Caco-2 (cell line): ENCODE measurements at regions not wholly inside any gene's neighbourhood (a gene's known extent, or its start where the extent isn't known, plus 50 kb on each side); places are given as distances from the start of the nearest gene placed in this dataset.

Experiments
- BruUV-seq: library from RNA; stranded (reverse); fragments of 400-500 nt; replicated peaks from 2 replicates; lab custom pipeline; 2021; lab: Mats Ljungman, UMichigan
- CTCF ChIA-PET: fragments of 300-600 bp; sonication (Branson Sonifier 250); formaldehyde crosslinking; loops from one replicate; lab custom pipeline; 2022; ENCODE audit warnings: antibody characterized with exemption; lab: Charles Lee
- POLR2A ChIA-PET: fragments of 300-600 bp; sonication (Branson Sonifier 250); formaldehyde crosslinking; loops from one replicate; lab custom pipeline; 2022; ENCODE audit warnings: antibody characterized with exemption; lab: Charles Lee
- DNase-seq, 2 experiments: peaks; one replicate each; pipeline versions ENCODE4 v3.0.0 to v3.0.0-alpha.2; 2020 to 2022
- H3K27me3 ChIP-seq: replicated peaks from 2 replicates; pipeline ENCODE4 v1.6.0; 2011; ENCODE audit warnings: low read length; ENCODE audit not compliant: control insufficient read depth, insufficient read depth
- H3K36me3 ChIP-seq: 2 replicates; pipeline ENCODE4 v1.5.1; 2011; ENCODE audit warnings: low read length; ENCODE audit not compliant: control insufficient read depth, insufficient read depth
- H3K4me1 ChIP-seq: fragments of 250-450 bp; sonication (Bioruptor Pico); 2 replicates; pipeline ENCODE4 v1.5.1; 2020; ENCODE audit warnings: mild to moderate bottlenecking
- H3K4me3 ChIP-seq: 2 replicates; pipeline ENCODE4 v1.5.1; 2011; ENCODE audit warnings: low read depth, mild to moderate bottlenecking, control low read depth, low read length
- H3K9me3 ChIP-seq: fragments of 250-450 bp; sonication (Bioruptor Pico); 2 replicates; pipeline ENCODE4 v1.5.1; 2020; ENCODE audit warnings: mild to moderate bottlenecking, moderate library complexity
- H3K27ac Mint-ChIP-seq: one replicate; pipeline ENCODE4 v1.8.0; 2022; ENCODE audit warnings: mixed read lengths; ENCODE audit not compliant: unreplicated experiment
- H3K27me3 Mint-ChIP-seq: one replicate; pipeline ENCODE4 v1.8.0; 2022; ENCODE audit warnings: mixed read lengths; ENCODE audit not compliant: insufficient read depth, unreplicated experiment
- H3K36me3 Mint-ChIP-seq: one replicate; pipeline ENCODE4 v1.8.0; 2022; ENCODE audit warnings: mild to moderate bottlenecking, mixed read lengths; ENCODE audit not compliant: insufficient read depth, unreplicated experiment
- H3K4me1 Mint-ChIP-seq: one replicate; pipeline ENCODE4 v1.8.0; 2022; ENCODE audit warnings: low read depth, mixed read lengths; ENCODE audit not compliant: unreplicated experiment
- H3K4me3 Mint-ChIP-seq: one replicate; pipeline ENCODE4 v1.8.0; 2022; ENCODE audit warnings: mild to moderate bottlenecking, moderate library complexity, mixed read lengths; ENCODE audit not compliant: unreplicated experiment
- H3K9me3 Mint-ChIP-seq: one replicate; pipeline ENCODE4 v1.8.0; 2022; ENCODE audit warnings: mixed read lengths; ENCODE audit not compliant: unreplicated experiment
- intact Hi-C: fragments of 100-400 bp; cut with micrococcal nuclease; formaldehyde crosslinking; loops from one replicate; pipeline ENCODE4 v1.10.0; 2022; ENCODE audit not compliant: unreplicated experiment
- TF ChIP-seq, protein P1 (sequence below), 2 experiments: fragments of 200-600 bp in 1 of 2; IDR thresholded peaks; 1 replicate in 1 of 2; 2 replicates in 1 of 2; pipeline versions ENCODE4 v1.5.1 to v1.8.0; 2011 to 2022; ENCODE audit warnings: antibody characterized with exemption in 1 of 2, control low read depth in 1 of 2, inconsistent platforms in 1 of 2, low read depth in 1 of 2, low read length in 1 of 2, mild to moderate bottlenecking in 1 of 2, moderate library complexity in 1 of 2; ENCODE audit not compliant: insufficient read depth in 1 of 2, severe bottlenecking in 1 of 2, unreplicated experiment in 1 of 2

- intact Hi-C loops, result no loop called here
- H3K27ac Mint-ChIP-seq, result no peak overlapping the region
- H3K36me3 Mint-ChIP-seq, result no peaks in the 10 kb centered on the region
- no peaks in the 10 kb centered on the region for H3K9me3 ChIP-seq
- H3K4me1 ChIP-seq, result no peaks in the 10 kb centered on the region
- H3K27me3 Mint-ChIP-seq, result no peaks in the 10 kb centered on the region
- H3K4me3 ChIP-seq, result no peak overlapping the region
- TF ChIP-seq, protein P1, sequence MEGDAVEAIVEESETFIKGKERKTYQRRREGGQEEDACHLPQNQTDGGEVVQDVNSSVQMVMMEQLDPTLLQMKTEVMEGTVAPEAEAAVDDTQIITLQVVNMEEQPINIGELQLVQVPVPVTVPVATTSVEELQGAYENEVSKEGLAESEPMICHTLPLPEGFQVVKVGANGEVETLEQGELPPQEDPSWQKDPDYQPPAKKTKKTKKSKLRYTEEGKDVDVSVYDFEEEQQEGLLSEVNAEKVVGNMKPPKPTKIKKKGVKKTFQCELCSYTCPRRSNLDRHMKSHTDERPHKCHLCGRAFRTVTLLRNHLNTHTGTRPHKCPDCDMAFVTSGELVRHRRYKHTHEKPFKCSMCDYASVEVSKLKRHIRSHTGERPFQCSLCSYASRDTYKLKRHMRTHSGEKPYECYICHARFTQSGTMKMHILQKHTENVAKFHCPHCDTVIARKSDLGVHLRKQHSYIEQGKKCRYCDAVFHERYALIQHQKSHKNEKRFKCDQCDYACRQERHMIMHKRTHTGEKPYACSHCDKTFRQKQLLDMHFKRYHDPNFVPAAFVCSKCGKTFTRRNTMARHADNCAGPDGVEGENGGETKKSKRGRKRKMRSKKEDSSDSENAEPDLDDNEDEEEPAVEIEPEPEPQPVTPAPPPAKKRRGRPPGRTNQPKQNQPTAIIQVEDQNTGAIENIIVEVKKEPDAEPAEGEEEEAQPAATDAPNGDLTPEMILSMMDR (IDR thresholded peaks at IDR 0.05; ENCODE audit: insufficient read depth in 1 of 2, low read depth in 1 of 2, low read length in 1 of 2, severe bottlenecking in 1 of 2, unreplicated experiment in 1 of 2), result no peak
- H3K4me1 Mint-ChIP-seq, result no peaks in the 10 kb centered on the region
- H3K27me3 ChIP-seq, result no peaks in the 10 kb centered on the region
- no peak overlapping the region for H3K4me3 Mint-ChIP-seq
- peaks cover 6% of the 10 kb centered on the region for H3K9me3 Mint-ChIP-seq
- no peaks in the 10 kb centered on the region for H3K36me3 ChIP-seq
- ChIA-PET POLR2A (no interaction called here), CTCF (no interaction called here)
- DNase-seq, result no peak
- BruUV-seq, result no TSS peak
Measured at GRCh38 chr2:6359964-6360363, 505.7 kb downstream of the CMPK2 start.

- Histone ChIP-seq H3K36me3 (no peaks in the 10 kb centered on the region), H3K4me3 (no peak overlapping the region), H3K4me1 (no peaks in the 10 kb centered on the region), H3K27me3 (no peaks in the 10 kb centered on the region), H3K9me3 (0 out of 2 replicates have a peak, but pooled peaks cover 6% of the 10 kb centered on the region)
- no peak for DNase-seq
- no peak overlapping the region for H3K4me3 Mint-ChIP-seq
- no peaks in the 10 kb centered on the region for H3K27me3 Mint-ChIP-seq
- H3K27ac Mint-ChIP-seq, result no peak overlapping the region
- no peaks in the 10 kb centered on the region for H3K4me1 Mint-ChIP-seq
- intact Hi-C loops, result no loop called here
- BruUV-seq, result no TSS peak
- H3K9me3 Mint-ChIP-seq, result peaks cover 6% of the 10 kb centered on the region
- CTCF ChIA-PET, result interaction anchor here (0.6 kb wide), 2 partner anchors 48 to 1739 kb away, joined by 3 to 4 read pairs; no protein-coding TSS in a partner anchor
- POLR2A ChIA-PET, result no interaction called here
- no peaks in the 10 kb centered on the region for H3K36me3 Mint-ChIP-seq
- TF ChIP-seq, protein P1 (IDR thresholded peaks at IDR 0.05; ENCODE audit: insufficient read depth in 1 of 2, low read depth in 1 of 2, low read length in 1 of 2, severe bottlenecking in 1 of 2, unreplicated experiment in 1 of 2), result no peak
Measured at GRCh38 chr2:6362671-6363450, 502.8 kb downstream of the CMPK2 start.

DNA sequence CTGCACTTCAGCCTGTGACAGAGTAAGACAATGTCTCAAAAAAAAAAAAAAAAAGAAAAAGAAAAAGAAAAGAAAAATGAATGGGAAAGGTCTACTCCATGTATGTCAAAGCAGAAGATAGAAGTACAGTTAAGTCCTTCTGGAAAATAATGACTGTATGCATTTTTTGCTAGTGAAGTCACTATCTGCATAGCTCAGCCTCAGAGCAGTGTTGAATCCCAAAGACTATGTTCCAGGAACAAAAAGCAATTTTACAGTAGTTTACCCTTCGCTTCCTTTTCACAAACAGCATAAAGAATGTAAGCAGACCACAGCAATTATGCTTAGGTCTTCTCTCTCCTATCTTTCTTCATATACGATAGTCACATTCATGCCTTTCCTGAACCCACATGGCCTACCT lies 497.4 kb downstream of the CMPK2 start:
- Histone ChIP-seq H3K9me3 (0 out of 2 replicates have a peak, but pooled peaks cover 6% of the 10 kb centered on the region), H3K27me3 (no peaks in the 10 kb centered on the region), H3K4me1 (no peaks in the 10 kb centered on the region), H3K4me3 (no peak overlapping the region), H3K36me3 (no peaks in the 10 kb centered on the region)
- no peak overlapping the region for H3K4me3 Mint-ChIP-seq
- no peaks in the 10 kb centered on the region for H3K9me3 Mint-ChIP-seq
- H3K4me1 Mint-ChIP-seq, result no peaks in the 10 kb centered on the region
- BruUV-seq, result no TSS peak
- intact Hi-C loops, result no loop called here
- H3K36me3 Mint-ChIP-seq, result no peaks in the 10 kb centered on the region
- H3K27me3 Mint-ChIP-seq, result no peaks in the 10 kb centered on the region
- no peak overlapping the region for H3K27ac Mint-ChIP-seq
- CTCF ChIA-PET, result no interaction called here
- TF ChIP-seq, protein P1 (IDR thresholded peaks at IDR 0.05; ENCODE audit: insufficient read depth in 1 of 2, low read depth in 1 of 2, low read length in 1 of 2, severe bottlenecking in 1 of 2, unreplicated experiment in 1 of 2), result no peak
- no peak for DNase-seq
- POLR2A ChIA-PET, result no interaction called here
